H1 (cell line): ENCODE measurements at regions not wholly inside any gene's neighbourhood (a gene's known extent, or its start where the extent isn't known, plus 50 kb on each side); places are given as distances from the start of the nearest gene placed in this dataset.

Experiments
- CTCF ChIA-PET: fragments of 300-600 bp; sonication (Branson Sonifier 250); formaldehyde crosslinking; loops from one replicate; lab custom pipeline; 2021; ENCODE audit not compliant: partially characterized antibody; lab: Charles Lee
- POLR2A ChIA-PET: fragments of 300-600 bp; sonication (Branson Sonifier 250); formaldehyde crosslinking; loops from one replicate; lab custom pipeline; 2021; ENCODE audit warnings: inconsistent platforms; ENCODE audit not compliant: partially characterized antibody; lab: Charles Lee
- DNase-seq, 2 experiments: peaks; one replicate each; pipeline versions ENCODE4 v3.0.0 to v3.0.0-alpha.2; 2010 to 2022; ENCODE audit warnings: low spot score in 2 of 2, low read depth in 1 of 2, mixed read lengths in 1 of 2
- FAIRE-seq: peaks from 2 replicates; lab custom pipeline; 2011; peaks lifted over from hg19 to GRCh38; lab: Jason Lieb, UNC
- H2AFZ ChIP-seq: 2 replicates; pipeline ENCODE4 v1.8.1; 2012; ENCODE audit warnings: low read length, inconsistent platforms
- H2AK5ac ChIP-seq: 2 replicates; pipeline ENCODE4 v1.6.1; 2013; ENCODE audit warnings: low read depth, low read length
- H2BK120ac ChIP-seq: replicated peaks from 2 replicates; pipeline ENCODE3; 2013; ENCODE audit warnings: low read depth, low read length, inconsistent platforms
- H2BK12ac ChIP-seq: 2 replicates; pipeline ENCODE4 v1.6.1; 2013; ENCODE audit warnings: low read depth, low read length
- H2BK15ac ChIP-seq: 2 replicates; pipeline ENCODE4 v1.6.1; 2013; ENCODE audit warnings: low read length
- H2BK20ac ChIP-seq: 2 replicates; pipeline ENCODE4 v1.6.1; 2013; ENCODE audit warnings: low read length
- H2BK5ac ChIP-seq: 2 replicates; pipeline ENCODE4 v1.6.1; 2013; ENCODE audit warnings: low read depth, low read length
- H3K14ac ChIP-seq: 2 replicates; pipeline ENCODE4 v1.6.1; 2013; ENCODE audit warnings: inconsistent platforms; ENCODE audit not compliant: insufficient read length
- H3K18ac ChIP-seq: 2 replicates; pipeline ENCODE4 v1.6.1; 2013; ENCODE audit warnings: low read length; ENCODE audit errors: extremely low read depth
- H3K23ac ChIP-seq: 2 replicates; pipeline ENCODE4 v1.6.1; 2013; ENCODE audit warnings: inconsistent platforms; ENCODE audit not compliant: insufficient read length
- H3K23me2 ChIP-seq: 2 replicates; pipeline ENCODE4 v1.6.1; 2013; ENCODE audit warnings: low read depth, low read length
- H3K27ac ChIP-seq: 2 replicates; pipeline ENCODE4 v1.6.1; 2011; ENCODE audit warnings: low read depth, low read length, inconsistent platforms
- H3K27me3 ChIP-seq, 4 experiments: replicated peaks in 1 of 4; 1 replicate in 1 of 4; 2 replicates in 3 of 4; pipeline versions ENCODE4 v1.6.1 to v1.8.1; 2011 to 2013; ENCODE audit warnings: low read length in 3 of 4, mild to moderate bottlenecking in 3 of 4, inconsistent platforms in 2 of 4, mixed read lengths in 2 of 4, moderate library complexity in 1 of 4; ENCODE audit not compliant: control insufficient read depth in 3 of 4, insufficient read depth in 3 of 4; ENCODE audit errors: extremely low read depth in 1 of 4
- H3K36me3 ChIP-seq, 4 experiments: 2 replicates each; pipeline versions ENCODE4 v1.6.1 to v1.8.1; 2011 to 2013; ENCODE audit warnings: mild to moderate bottlenecking in 4 of 4, low read length in 3 of 4, moderate library complexity in 2 of 4, control low read depth in 1 of 4, inconsistent platforms in 1 of 4; ENCODE audit not compliant: insufficient read depth in 4 of 4, control insufficient read depth in 2 of 4
- H3K4ac ChIP-seq: replicated peaks from 2 replicates; pipeline ENCODE3; 2013; ENCODE audit warnings: low read length, low read depth, mixed read lengths, inconsistent platforms; ENCODE audit not compliant: insufficient read length
- H3K4me1 ChIP-seq, 4 experiments: replicated peaks in 1 of 4; 1 replicate in 1 of 4; 2 replicates in 3 of 4; pipeline versions ENCODE4 v1.6.1 to v1.8.1; 2011 to 2013; ENCODE audit warnings: low read length in 3 of 4, inconsistent platforms in 2 of 4, mixed read lengths in 1 of 4; ENCODE audit not compliant: insufficient read depth in 4 of 4, control insufficient read depth in 3 of 4
- H3K4me2 ChIP-seq, 2 experiments: 2 replicates each; pipeline versions ENCODE4 v1.6.1 to v1.8.1; 2011 to 2013; ENCODE audit warnings: low read depth in 2 of 2, low read length in 2 of 2, control low read depth in 1 of 2, inconsistent platforms in 1 of 2, mild to moderate bottlenecking in 1 of 2; ENCODE audit not compliant: insufficient read depth in 1 of 2
- H3K4me3 ChIP-seq, 4 experiments: fragments of 200-600, 300-600 bp in 1 of 4; sonication (generic), shearing (Covaris generic), sonication (Bioruptor Twin) in 1 of 4; 2 replicates each; pipeline versions ENCODE4 v1.5.1 to v1.8.1; 2011 to 2016; ENCODE audit warnings: low read length in 4 of 4, low read depth in 3 of 4, control low read depth in 2 of 4, inconsistent platforms in 2 of 4, mild to moderate bottlenecking in 2 of 4, mixed read lengths in 1 of 4, moderate library complexity in 1 of 4; ENCODE audit not compliant: insufficient read depth in 2 of 4; ENCODE audit errors: extremely low read depth in 1 of 4
- H3K56ac ChIP-seq: replicated peaks from 2 replicates; pipeline ENCODE3; 2013; ENCODE audit warnings: low read depth, mild to moderate bottlenecking, mixed read lengths, low read length, inconsistent platforms; ENCODE audit not compliant: insufficient read length
- H3K79me1 ChIP-seq: 2 replicates; pipeline ENCODE4 v1.6.1; 2013; ENCODE audit warnings: low read depth, low read length, control low read depth
- H3K79me2 ChIP-seq, 2 experiments: 2 replicates each; pipeline versions ENCODE4 v1.6.1 to v1.8.1; 2012 to 2013; ENCODE audit warnings: low read length in 2 of 2, mild to moderate bottlenecking in 2 of 2, inconsistent platforms in 1 of 2; ENCODE audit not compliant: insufficient read depth in 2 of 2, control insufficient read depth in 1 of 2
- H3K9ac ChIP-seq, 4 experiments: replicated peaks in 1 of 4; 1 replicate in 1 of 4; 2 replicates in 3 of 4; pipeline versions ENCODE4 v1.6.1 to v1.8.1; 2011 to 2013; ENCODE audit warnings: low read depth in 3 of 4, low read length in 3 of 4, control low read depth in 2 of 4, mild to moderate bottlenecking in 2 of 4, moderate library complexity in 2 of 4, inconsistent platforms in 1 of 4; ENCODE audit errors: extremely low read depth in 1 of 4
- H3K9me3 ChIP-seq, 2 experiments: 2 replicates each; pipeline versions ENCODE4 v1.6.1 to v1.8.1; 2012 to 2013; ENCODE audit warnings: mild to moderate bottlenecking in 2 of 2, moderate library complexity in 2 of 2, control low read depth in 1 of 2, inconsistent platforms in 1 of 2, low read depth in 1 of 2, low read length in 1 of 2, mixed read lengths in 1 of 2; ENCODE audit not compliant: insufficient read depth in 2 of 2
- H4K20me1 ChIP-seq, 2 experiments: replicated peaks in 1 of 2; 2 replicates each; pipeline versions ENCODE3 to v1.8.1; 2011 to 2013; ENCODE audit warnings: inconsistent platforms in 2 of 2, low read length in 2 of 2, mild to moderate bottlenecking in 1 of 2; ENCODE audit not compliant: insufficient read depth in 2 of 2, control insufficient read depth in 1 of 2
- H4K5ac ChIP-seq: 2 replicates; pipeline ENCODE4 v1.6.1; 2013; ENCODE audit warnings: low read length, low read depth, mixed read lengths, inconsistent platforms; ENCODE audit not compliant: insufficient read length
- H4K8ac ChIP-seq: 2 replicates; pipeline ENCODE4 v1.8.0; 2013; ENCODE audit warnings: mild to moderate bottlenecking, moderate library complexity, low read length, inconsistent platforms; ENCODE audit not compliant: insufficient read depth; ENCODE audit errors: extremely low read depth
- H4K91ac ChIP-seq: replicated peaks from 2 replicates; pipeline ENCODE3; 2013; ENCODE audit warnings: low read length, mixed read lengths, inconsistent platforms; ENCODE audit not compliant: insufficient read length
- ATF3 ChIP-seq: IDR thresholded peaks from 2 replicates; pipeline ENCODE4 v1.6.1; 2011; ENCODE audit warnings: low read depth, mild to moderate bottlenecking, low read length; ENCODE audit not compliant: insufficient read depth
- CBX5 ChIP-seq: fragments of 300-800, 300-1000 bp; sonication (generic); IDR thresholded peaks from 2 replicates; pipeline ENCODE4 v1.7.1; 2016; ENCODE audit warnings: antibody characterized with exemption, low read length, low read depth
- CEBPB ChIP-seq: IDR thresholded peaks from 2 replicates; pipeline ENCODE4 v1.6.1; 2012; ENCODE audit warnings: low read depth, low read length
- CREB1 ChIP-seq: IDR thresholded peaks from 2 replicates; pipeline ENCODE4 v1.6.1; 2012; ENCODE audit warnings: inconsistent platforms
- CTBP2 ChIP-seq: IDR thresholded peaks from 2 replicates; pipeline ENCODE4 v1.7.0; 2011; ENCODE audit warnings: borderline replicate concordance, mild to moderate bottlenecking, moderate library complexity, mixed read lengths, low read length; ENCODE audit not compliant: insufficient read depth, insufficient read length
- EP300 ChIP-seq, 2 experiments: IDR thresholded peaks; 1 replicate in 1 of 2; 2 replicates in 1 of 2; pipeline ENCODE4 v1.6.1; 2011 to 2012; ENCODE audit warnings: low read depth in 2 of 2, low read length in 2 of 2, mild to moderate bottlenecking in 2 of 2, borderline replicate concordance in 1 of 2, inconsistent platforms in 1 of 2, moderate library complexity in 1 of 2
- JUN ChIP-seq: IDR thresholded peaks from 2 replicates; pipeline ENCODE4 v1.6.1; 2011; ENCODE audit warnings: low read depth, mild to moderate bottlenecking, improper control_type of control experiment, low read length
- MAFK ChIP-seq: IDR thresholded peaks from 2 replicates; pipeline ENCODE4 v1.6.1; 2012; ENCODE audit warnings: low read depth, mild to moderate bottlenecking, improper control_type of control experiment, low read length
- RBBP5 ChIP-seq: IDR thresholded peaks from 2 replicates; pipeline ENCODE4 v1.7.1; 2012; ENCODE audit warnings: low read depth, mild to moderate bottlenecking, inconsistent platforms, low read length, moderate library complexity, borderline replicate concordance
- SP4 ChIP-seq: IDR thresholded peaks from 2 replicates; pipeline ENCODE4 v1.6.1; 2012; ENCODE audit warnings: low read length, inconsistent platforms
- TAF1 ChIP-seq: IDR thresholded peaks from 2 replicates; pipeline ENCODE4 v1.6.1; 2011; ENCODE audit warnings: mild to moderate bottlenecking, low read depth, low read length
- USF2 ChIP-seq: IDR thresholded peaks from 2 replicates; pipeline ENCODE4 v1.6.1; 2011; ENCODE audit warnings: low read length, improper control_type of control experiment
- WGBS, 2 experiments: shearing (Covaris generic) in 1 of 2; methylation state at CpG; one replicate each; pipeline versions ENCODE4 v1.1.6 to v1.1.7; 2013 to 2015; ENCODE audit warnings: low lambda C conversion rate in 2 of 2, mixed read lengths in 2 of 2, inconsistent platforms in 1 of 2, low coverage in 1 of 2, missing lambda C conversion rate in 1 of 2; ENCODE audit not compliant: insufficient replicate concordance in 2 of 2, insufficient coverage in 1 of 2, insufficient read length in 1 of 2; ENCODE audit errors: extremely low coverage in 1 of 2, missing lambda C conversion rate in 1 of 2; 5-methylcytosine and 5-hydroxymethylcytosine counted together
- TF ChIP-seq, protein P1 (sequence below): IDR thresholded peaks from 2 replicates; pipeline ENCODE4 v1.6.1; 2012; ENCODE audit warnings: inconsistent platforms

- Histone ChIP-seq H3K4ac (no peak overlapping the region), H2AFZ (no peak overlapping the region), H3K36me3 (no peaks in the 10 kb centered on the region), H3K4me2 (no peak overlapping the region), H3K18ac (no peak overlapping the region), H3K23me2 (no peaks in the 10 kb centered on the region), H4K8ac (no peak overlapping the region), H3K9ac (no peak overlapping the region), H3K4me1 (no peaks in the 10 kb centered on the region), H4K91ac (no peak overlapping the region), H3K14ac (no peak overlapping the region), H3K79me1 (no peaks in the 10 kb centered on the region), H4K20me1 (no peaks in the 10 kb centered on the region), H2BK15ac (no peak overlapping the region), H3K9me3 (no peaks in the 10 kb centered on the region), H3K27me3 (no peaks in the 10 kb centered on the region), H2BK5ac (no peak overlapping the region), H3K4me3 (no peak overlapping the region), H2BK20ac (no peak overlapping the region), H2BK12ac (no peak overlapping the region), H3K79me2 (no peaks in the 10 kb centered on the region), H2BK120ac (no peak overlapping the region), H2AK5ac (no peak overlapping the region), H4K5ac (no peak overlapping the region), H3K56ac (no peak overlapping the region), H3K27ac (no peak overlapping the region), H3K23ac (no peak overlapping the region)
- no peak for DNase-seq
- FAIRE-seq, result no peak
- ChIA-PET CTCF (interaction anchor here (0.6 to 1.1 kb wide), 2 partner anchors 160 to 431 kb away, joined by 3 to 4 read pairs; no protein-coding TSS in a partner anchor), POLR2A (no interaction called here)
- 82 to 100% methylated on average over 1 of the region's 1 CpG for whole genome bisulfite sequencing, 2 experiments
- no peak for TF ChIP-seq USF2
- TF ChIP-seq JUN, result no peak
- no peak for TF ChIP-seq CBX5
- TF ChIP-seq TAF1, result no peak
- TF ChIP-seq ATF3, result no peak
- no peak for TF ChIP-seq MAFK
- TF ChIP-seq CREB1, result no peak
- no peak for TF ChIP-seq CTBP2
- TF ChIP-seq RBBP5, result no peak
- TF ChIP-seq CEBPB, result no peak
- TF ChIP-seq, protein P1, sequence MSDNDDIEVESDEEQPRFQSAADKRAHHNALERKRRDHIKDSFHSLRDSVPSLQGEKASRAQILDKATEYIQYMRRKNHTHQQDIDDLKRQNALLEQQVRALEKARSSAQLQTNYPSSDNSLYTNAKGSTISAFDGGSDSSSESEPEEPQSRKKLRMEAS, result no peak
- no peak for TF ChIP-seq SP4
- no peak for TF ChIP-seq EP300 (IDR thresholded peaks at IDR 0.05; ENCODE audit: borderline replicate concordance in 1 of 2, low read depth in 2 of 2, low read length in 2 of 2)
These were observed 239.7 kb upstream of the AGA start for GRCh38 chr4:177681902-177682301.
